ENCODE measurements at regions not wholly inside any gene's neighbourhood (a gene's known extent, or its start where the extent isn't known, plus 50 kb on each side); places are given as distances from the start of the nearest gene placed in this dataset.

DNA sequence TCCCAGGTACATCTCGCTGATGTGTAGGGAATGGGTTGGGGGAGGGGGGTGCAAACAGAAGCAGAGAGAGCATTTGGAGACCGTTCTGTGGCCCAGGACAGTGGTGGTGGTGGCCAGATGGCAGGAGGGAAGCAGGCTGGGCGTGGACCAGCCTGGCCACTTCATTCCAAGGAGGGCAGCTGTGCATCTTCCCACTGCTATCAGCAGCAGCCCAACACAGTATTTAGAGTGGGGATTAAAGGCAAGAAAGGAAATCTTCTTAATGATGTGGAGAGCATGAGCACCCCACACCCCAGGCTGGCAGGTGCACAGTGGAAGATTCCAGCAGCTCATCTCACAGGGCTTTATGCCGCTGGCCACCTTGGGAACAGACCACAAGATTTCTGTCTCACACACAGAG is 198.7 kb downstream of the NPHP4 start:
- Histone ChIP-seq H3K4me1 (ENCODE audit: control insufficient read depth, insufficient read depth, low read length) (peaks cover 4% of the 10 kb centered on the region; the same call in 1 of the 2 replicates), H3K27ac (ENCODE audit: low read depth, low read length) (no peak overlapping the region), H3K9ac (ENCODE audit: low read length) (no peak overlapping the region), H3K4me3 (ENCODE audit: low read depth, low read length) (no peak overlapping the region), H3K9me3 (ENCODE audit: control insufficient read depth, insufficient read depth, low read depth, low read length) (peaks cover 28% of the 10 kb centered on the region), H3K27me3 (ENCODE audit: control insufficient read depth, insufficient read depth, low read length) (no peaks in the 10 kb centered on the region), H3K36me3 (ENCODE audit: control insufficient read depth, insufficient read depth, low read length) (no peaks in the 10 kb centered on the region)

DNA sequence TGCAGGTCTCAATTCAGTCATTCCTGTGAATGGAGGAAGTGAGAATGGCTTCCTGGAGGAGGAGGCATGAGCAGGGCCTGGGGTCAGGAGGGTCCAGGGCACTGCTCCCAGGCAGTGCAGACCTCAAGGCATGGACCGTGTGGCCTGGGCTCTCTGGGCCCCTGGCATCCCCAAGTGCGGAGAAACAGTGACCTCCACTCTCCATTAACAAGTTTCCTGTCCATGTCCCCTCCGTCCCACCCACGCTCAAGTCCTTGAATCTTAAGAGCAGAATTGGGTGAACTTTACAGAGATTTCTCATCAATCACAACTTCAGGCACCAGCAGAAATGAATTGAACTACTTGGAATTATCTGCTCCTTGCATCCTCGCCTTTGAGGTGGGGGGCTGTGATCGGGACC is 211.1 kb downstream of the NPHP4 start:
- Histone ChIP-seq H3K27ac (ENCODE audit: low read depth, low read length) (no peak overlapping the region), H3K9me3 (ENCODE audit: control insufficient read depth, insufficient read depth, low read depth, low read length) (no peaks in the 10 kb centered on the region), H3K27me3 (ENCODE audit: control insufficient read depth, insufficient read depth, low read length) (no peaks in the 10 kb centered on the region), H3K9ac (ENCODE audit: low read length) (no peak overlapping the region), H3K4me1 (ENCODE audit: control insufficient read depth, insufficient read depth, low read length) (no peaks in the 10 kb centered on the region), H3K4me3 (ENCODE audit: low read depth, low read length) (no peak overlapping the region), H3K36me3 (ENCODE audit: control insufficient read depth, insufficient read depth, low read length) (no peaks in the 10 kb centered on the region)

DNA sequence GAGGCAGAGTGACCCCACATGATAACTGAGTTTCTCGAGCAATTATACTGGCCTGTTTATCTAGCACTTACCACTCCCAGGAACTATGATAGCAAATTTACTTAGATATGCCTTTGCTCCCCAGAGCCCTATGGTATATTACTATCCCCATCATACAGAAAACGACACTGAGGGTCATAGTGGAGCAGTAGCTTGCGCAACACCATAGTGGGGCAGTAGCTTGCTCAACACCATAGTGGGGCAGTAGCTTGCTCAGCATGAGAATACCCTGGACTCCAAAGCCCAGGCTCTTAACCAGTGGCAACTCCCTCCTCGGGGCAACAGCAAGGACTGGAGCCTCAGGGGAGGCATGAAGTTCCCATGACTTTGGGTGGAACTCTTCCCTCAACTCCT is 211.9 kb downstream of the NPHP4 start:
- Histone ChIP-seq H3K9me3 (ENCODE audit: control insufficient read depth, insufficient read depth, low read depth, low read length) (no peaks in the 10 kb centered on the region), H3K36me3 (ENCODE audit: control insufficient read depth, insufficient read depth, low read length) (no peaks in the 10 kb centered on the region), H3K9ac (ENCODE audit: low read length) (no peak overlapping the region), H3K27ac (ENCODE audit: low read depth, low read length) (no peak overlapping the region), H3K4me3 (ENCODE audit: low read depth, low read length) (no peak overlapping the region), H3K4me1 (ENCODE audit: control insufficient read depth, insufficient read depth, low read length) (no peaks in the 10 kb centered on the region), H3K27me3 (ENCODE audit: control insufficient read depth, insufficient read depth, low read length) (no peaks in the 10 kb centered on the region)

DNA sequence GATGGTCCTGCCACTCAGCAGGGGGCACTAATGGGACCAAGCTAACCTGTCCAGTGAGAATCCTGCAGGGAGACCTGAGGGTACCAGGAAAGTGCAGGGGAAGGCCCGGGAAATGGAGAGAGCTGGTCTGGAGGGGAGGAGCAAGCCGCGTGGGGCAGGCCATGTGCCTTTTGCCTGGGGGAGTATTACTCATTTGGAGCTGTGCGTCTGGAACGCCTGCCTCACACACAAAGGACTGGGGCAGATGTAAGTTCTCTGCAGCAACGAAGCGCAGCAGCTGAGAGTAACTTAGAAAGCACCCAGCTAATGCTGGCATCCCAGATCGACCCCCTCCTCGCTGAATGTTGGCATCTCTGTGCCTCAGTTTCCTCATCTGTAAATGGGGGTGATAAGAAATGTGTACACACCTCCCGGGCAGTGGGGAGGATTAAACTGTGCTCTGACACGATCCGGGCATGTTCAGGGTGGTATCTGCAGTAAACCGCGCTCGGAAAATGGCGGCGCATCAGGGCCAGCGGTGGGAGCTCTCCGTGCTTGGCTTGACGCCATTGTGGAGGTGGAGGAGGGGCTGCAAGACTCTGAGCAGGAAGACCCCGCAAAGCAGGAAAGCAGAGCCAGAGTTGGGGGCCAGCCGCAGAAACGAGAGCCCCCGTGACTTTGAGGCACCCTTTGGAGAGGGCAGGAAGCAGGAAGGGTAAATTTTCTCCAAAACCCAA is 212.5 kb downstream of the NPHP4 start:
- H3K36me3 ChIP-seq (ENCODE audit: control insufficient read depth, insufficient read depth, low read length) = no peaks in the 10 kb centered on the region
- no peaks in the 10 kb centered on the region for H3K27me3 ChIP-seq (ENCODE audit: control insufficient read depth, insufficient read depth, low read length)
- H3K9me3 ChIP-seq (ENCODE audit: control insufficient read depth, insufficient read depth, low read depth, low read length) = no peaks in the 10 kb centered on the region
- H3K27ac ChIP-seq (ENCODE audit: low read depth, low read length) = no peak overlapping the region
- no peaks in the 10 kb centered on the region for H3K4me1 ChIP-seq (ENCODE audit: control insufficient read depth, insufficient read depth, low read length)
- no peak overlapping the region for H3K9ac ChIP-seq (ENCODE audit: low read length)
- H3K4me3 ChIP-seq (ENCODE audit: low read depth, low read length) = no peak overlapping the region

DNA sequence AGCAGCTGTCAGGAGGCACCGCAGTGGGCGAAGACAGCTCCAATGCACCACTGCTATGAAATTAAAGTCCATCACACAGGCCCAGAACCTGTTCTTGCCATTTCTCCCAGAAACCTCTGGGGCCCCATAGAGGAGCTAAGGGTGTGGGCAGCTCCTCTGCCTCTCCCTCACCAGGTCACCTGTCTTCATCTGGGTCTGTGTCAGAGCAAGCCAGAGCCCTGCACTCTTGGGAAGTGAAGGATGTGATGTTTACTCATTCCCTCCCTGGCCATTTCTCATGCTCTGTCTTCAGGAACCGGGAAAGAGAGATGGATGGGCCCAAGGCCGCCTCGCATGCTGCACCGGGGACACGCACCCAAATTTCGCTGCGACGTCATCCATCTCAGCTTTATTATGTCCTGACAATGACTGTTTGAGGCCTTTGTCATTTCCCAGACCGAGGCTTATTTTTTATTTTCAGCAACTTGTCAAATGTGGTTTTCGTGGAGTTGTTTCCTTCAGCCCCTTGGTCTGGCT is 216.1 kb downstream of the NPHP4 start:
- Histone ChIP-seq H3K9me3 (ENCODE audit: control insufficient read depth, insufficient read depth, low read depth, low read length) (no peaks in the 10 kb centered on the region), H3K27ac (ENCODE audit: low read depth, low read length) (no peak overlapping the region), H3K27me3 (ENCODE audit: control insufficient read depth, insufficient read depth, low read length) (no peaks in the 10 kb centered on the region), H3K36me3 (ENCODE audit: control insufficient read depth, insufficient read depth, low read length) (no peaks in the 10 kb centered on the region), H3K4me1 (ENCODE audit: control insufficient read depth, insufficient read depth, low read length) (no peaks in the 10 kb centered on the region), H3K9ac (ENCODE audit: low read length) (no peak overlapping the region), H3K4me3 (ENCODE audit: low read depth, low read length) (no peak overlapping the region)

DNA sequence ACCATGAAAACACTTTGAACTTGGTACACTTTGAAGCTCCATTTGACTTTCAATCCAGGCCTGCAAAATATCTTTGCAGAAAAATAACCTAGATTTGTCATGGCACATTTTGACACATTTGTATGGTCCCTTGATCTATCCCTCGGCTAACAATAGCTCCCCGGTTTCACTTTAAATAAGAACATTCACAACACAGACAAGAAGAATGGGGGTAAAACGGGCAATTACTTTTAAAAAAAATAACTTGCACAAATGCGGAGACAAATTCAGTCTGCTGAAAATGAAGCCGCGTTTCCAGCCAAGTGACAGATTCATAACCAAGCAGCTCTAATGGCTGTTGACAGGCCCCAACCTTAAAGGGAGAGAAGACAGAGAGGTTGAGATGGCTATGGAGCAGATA is 218.2 kb downstream of the NPHP4 start:
- Histone ChIP-seq H3K4me3 (ENCODE audit: low read depth, low read length) (no peak overlapping the region), H3K4me1 (ENCODE audit: control insufficient read depth, insufficient read depth, low read length) (no peaks in the 10 kb centered on the region; the same call in 1 of the 2 replicates), H3K9me3 (ENCODE audit: control insufficient read depth, insufficient read depth, low read depth, low read length) (no peaks in the 10 kb centered on the region), H3K27me3 (ENCODE audit: control insufficient read depth, insufficient read depth, low read length) (no peaks in the 10 kb centered on the region), H3K27ac (ENCODE audit: low read depth, low read length) (no peak overlapping the region), H3K36me3 (ENCODE audit: control insufficient read depth, insufficient read depth, low read length) (no peaks in the 10 kb centered on the region), H3K9ac (ENCODE audit: low read length) (no peak overlapping the region)

DNA sequence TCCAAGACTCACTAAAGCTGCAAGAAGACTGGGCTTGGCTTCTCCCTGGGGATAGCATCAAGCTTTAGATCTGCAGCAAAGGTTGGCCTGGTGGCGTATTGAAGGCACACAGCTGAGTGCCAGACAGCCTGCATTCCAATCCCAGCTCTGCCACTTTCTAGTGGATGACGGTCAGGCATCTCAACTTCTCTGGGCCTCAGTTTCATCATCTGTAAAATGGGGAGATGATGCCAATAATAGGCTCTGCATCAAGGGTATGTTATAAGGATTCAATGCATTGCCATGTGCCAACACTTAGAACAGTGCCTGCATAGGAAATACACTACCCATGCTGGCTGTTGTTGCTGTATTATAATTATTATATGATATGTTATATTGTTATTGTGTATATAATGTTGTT is 220.4 kb downstream of the NPHP4 start:
- Histone ChIP-seq H3K4me3 (ENCODE audit: low read depth, low read length) (no peak overlapping the region), H3K9me3 (ENCODE audit: control insufficient read depth, insufficient read depth, low read depth, low read length) (no peaks in the 10 kb centered on the region), H3K27me3 (ENCODE audit: control insufficient read depth, insufficient read depth, low read length) (no peaks in the 10 kb centered on the region), H3K4me1 (ENCODE audit: control insufficient read depth, insufficient read depth, low read length) (no peaks in the 10 kb centered on the region; the same call in none of the 2 replicates), H3K27ac (ENCODE audit: low read depth, low read length) (no peak overlapping the region), H3K36me3 (ENCODE audit: control insufficient read depth, insufficient read depth, low read length) (no peaks in the 10 kb centered on the region), H3K9ac (ENCODE audit: low read length) (no peak overlapping the region)

DNA sequence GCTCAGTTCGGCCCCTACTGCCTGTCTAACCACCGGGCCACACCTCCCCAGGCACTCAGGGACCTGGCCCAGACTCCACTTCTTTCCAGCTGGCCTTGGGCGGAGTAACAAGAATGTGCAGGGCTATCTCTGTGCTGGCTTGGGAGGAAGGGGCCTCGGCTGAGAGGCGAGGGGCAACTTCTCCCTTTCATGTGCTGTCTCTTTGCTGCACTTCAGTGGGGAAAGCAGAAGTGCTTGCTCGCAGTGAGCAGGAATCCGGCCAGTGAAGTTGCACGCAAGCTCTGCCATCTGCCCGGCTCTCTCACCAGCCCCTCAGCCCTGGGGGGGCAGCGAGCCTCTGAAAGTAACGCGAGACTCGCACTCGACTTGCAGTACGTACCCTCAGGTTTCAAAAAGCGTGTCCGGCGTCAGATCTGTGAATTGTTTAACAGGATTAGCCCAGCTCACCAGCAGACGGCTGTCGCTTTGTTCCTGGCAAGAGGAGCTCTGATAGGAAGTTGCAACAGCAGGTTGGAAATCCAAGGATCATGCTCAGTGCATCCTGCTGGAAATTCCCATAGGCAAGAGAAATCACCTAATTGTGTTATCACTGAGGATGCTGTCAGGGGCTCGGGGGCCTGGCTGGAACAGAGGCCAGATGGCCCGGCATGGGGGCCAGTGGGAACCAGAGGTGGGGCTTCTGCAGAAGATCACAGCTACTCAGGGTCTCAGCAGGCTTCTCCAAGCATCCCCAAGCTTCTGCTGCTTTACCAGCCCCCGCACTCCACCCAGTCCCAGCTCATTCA is 221.1 kb downstream of the NPHP4 start:
- Histone ChIP-seq H3K9me3 (ENCODE audit: control insufficient read depth, insufficient read depth, low read depth, low read length) (no peaks in the 10 kb centered on the region), H3K27me3 (ENCODE audit: control insufficient read depth, insufficient read depth, low read length) (no peaks in the 10 kb centered on the region), H3K9ac (ENCODE audit: low read length) (no peak overlapping the region), H3K4me3 (ENCODE audit: low read depth, low read length) (no peak overlapping the region), H3K4me1 (ENCODE audit: control insufficient read depth, insufficient read depth, low read length) (peaks cover 5% of the 10 kb centered on the region), H3K36me3 (ENCODE audit: control insufficient read depth, insufficient read depth, low read length) (no peaks in the 10 kb centered on the region), H3K27ac (ENCODE audit: low read depth, low read length) (no peak overlapping the region)

DNA sequence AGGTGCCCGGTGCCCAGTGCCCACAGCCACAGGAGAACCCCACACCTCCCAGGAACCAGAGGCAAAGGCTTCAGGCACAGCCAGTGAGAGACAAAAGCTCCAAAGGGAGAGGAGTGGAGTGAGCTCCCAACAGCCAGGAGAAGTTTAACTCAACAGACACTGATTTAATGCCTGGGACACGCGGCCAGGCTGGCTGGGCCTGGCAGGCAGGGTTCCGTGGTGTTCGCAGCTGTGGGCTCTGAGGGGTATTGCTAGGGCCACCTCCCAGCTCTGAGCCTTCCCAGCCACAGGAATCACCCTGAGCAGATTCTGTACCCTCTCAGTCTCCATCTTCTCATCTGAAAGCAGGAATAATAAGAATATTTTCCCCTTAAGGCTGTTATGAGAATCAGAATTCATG is 222.5 kb downstream of the NPHP4 start:
- Histone ChIP-seq H3K27ac (ENCODE audit: low read depth, low read length) (no peak overlapping the region), H3K4me1 (ENCODE audit: control insufficient read depth, insufficient read depth, low read length) (peaks cover 15% of the 10 kb centered on the region), H3K27me3 (ENCODE audit: control insufficient read depth, insufficient read depth, low read length) (no peaks in the 10 kb centered on the region), H3K9me3 (ENCODE audit: control insufficient read depth, insufficient read depth, low read depth, low read length) (no peaks in the 10 kb centered on the region), H3K4me3 (ENCODE audit: low read depth, low read length) (no peak overlapping the region), H3K36me3 (ENCODE audit: control insufficient read depth, insufficient read depth, low read length) (no peaks in the 10 kb centered on the region), H3K9ac (ENCODE audit: low read length) (no peak overlapping the region)

DNA sequence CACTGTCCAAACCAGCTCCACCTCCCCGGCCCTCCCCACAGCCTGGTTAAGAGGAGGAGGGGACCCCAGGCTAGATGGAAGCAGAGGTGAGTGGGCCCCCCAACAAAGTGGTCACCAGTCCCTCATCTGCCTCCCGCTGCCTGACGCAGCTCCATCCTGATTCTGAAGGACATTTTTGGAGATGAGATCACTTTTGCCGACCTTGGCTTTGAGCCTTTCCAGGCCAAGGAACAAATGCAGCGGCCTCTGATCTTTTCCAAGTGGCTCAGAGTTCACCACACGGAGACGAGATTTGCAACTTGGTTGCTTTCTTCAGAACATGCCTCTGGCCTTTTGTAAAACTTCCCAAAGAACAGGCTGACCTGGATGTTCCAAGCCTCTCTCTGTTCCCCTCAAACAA is 223.1 kb downstream of the NPHP4 start:
- Histone ChIP-seq H3K4me3 (ENCODE audit: low read depth, low read length) (no peak overlapping the region), H3K9ac (ENCODE audit: low read length) (no peak overlapping the region), H3K9me3 (ENCODE audit: control insufficient read depth, insufficient read depth, low read depth, low read length) (no peaks in the 10 kb centered on the region), H3K36me3 (ENCODE audit: control insufficient read depth, insufficient read depth, low read length) (no peaks in the 10 kb centered on the region), H3K27me3 (ENCODE audit: control insufficient read depth, insufficient read depth, low read length) (no peaks in the 10 kb centered on the region), H3K27ac (ENCODE audit: low read depth, low read length) (no peak overlapping the region), H3K4me1 (ENCODE audit: control insufficient read depth, insufficient read depth, low read length) (peaks cover 15% of the 10 kb centered on the region)

DNA sequence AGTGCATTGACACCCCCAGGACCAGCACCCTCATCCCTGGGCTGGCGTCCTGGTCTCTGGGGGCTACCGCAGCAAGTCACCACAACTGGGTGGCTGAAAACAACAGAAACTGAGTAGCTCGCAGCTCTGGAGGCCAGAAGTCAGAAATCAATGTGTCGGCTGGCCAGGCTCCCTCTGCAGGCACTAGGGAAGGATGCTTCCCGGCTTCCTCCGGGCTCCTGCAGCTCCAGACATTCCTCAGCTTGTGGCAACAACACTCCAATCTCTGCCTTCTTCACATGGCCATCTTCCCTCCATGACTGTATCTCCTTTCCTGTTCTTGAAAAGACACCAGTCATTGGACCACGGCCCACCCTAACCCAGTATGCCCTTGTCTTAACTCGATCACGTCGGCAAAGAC is 224.2 kb downstream of the NPHP4 start:
- Histone ChIP-seq H3K9me3 (ENCODE audit: control insufficient read depth, insufficient read depth, low read depth, low read length) (peaks cover 3% of the 10 kb centered on the region), H3K36me3 (ENCODE audit: control insufficient read depth, insufficient read depth, low read length) (no peaks in the 10 kb centered on the region), H3K4me3 (ENCODE audit: low read depth, low read length) (no peak overlapping the region), H3K27me3 (ENCODE audit: control insufficient read depth, insufficient read depth, low read length) (no peaks in the 10 kb centered on the region), H3K9ac (ENCODE audit: low read length) (no peak overlapping the region), H3K4me1 (ENCODE audit: control insufficient read depth, insufficient read depth, low read length) (peaks cover 15% of the 10 kb centered on the region), H3K27ac (ENCODE audit: low read depth, low read length) (no peak overlapping the region)

Measured in HUES6 (cell line).